Chondrocyte (in vitro differentiated cells): ENCODE measurements at regions not wholly inside any gene's neighbourhood (a gene's known extent, or its start where the extent isn't known, plus 50 kb on each side); places are given as distances from the start of the nearest gene placed in this dataset.
"Not testable (repeated sequence)": the region's sequence is repeated elsewhere in the genome, so short reads cannot be mapped to it uniquely, and the experiment has no call there.

Experiments
- DNase-seq: peaks from one replicate; pipeline ENCODE4 v3.0.0; 2021; ENCODE audit warnings: mixed read lengths, low spot score
- H3K27ac Mint-ChIP-seq: one replicate; pipeline ENCODE4 v1.8.0; 2021; ENCODE audit warnings: mild to moderate bottlenecking, moderate library complexity, mixed read lengths; ENCODE audit not compliant: unreplicated experiment
- H3K27me3 Mint-ChIP-seq: 2 replicates; pipeline ENCODE4 v1.8.0; 2021; ENCODE audit warnings: low read depth, mixed read lengths
- H3K36me3 Mint-ChIP-seq: 2 replicates; pipeline ENCODE4 v1.8.0; 2021; ENCODE audit warnings: low read depth, mixed read lengths
- H3K4me1 Mint-ChIP-seq: 2 replicates; pipeline ENCODE4 v1.8.0; 2021; ENCODE audit warnings: low read depth, mild to moderate bottlenecking, mixed read lengths
- H3K4me3 Mint-ChIP-seq: one replicate; pipeline ENCODE4 v1.8.0; 2021; ENCODE audit warnings: mild to moderate bottlenecking, moderate library complexity, mixed read lengths; ENCODE audit not compliant: unreplicated experiment
- H3K9me3 Mint-ChIP-seq: 2 replicates; pipeline ENCODE4 v1.8.0; 2021; ENCODE audit warnings: low read depth, mixed read lengths
- CTCF ChIP-seq: fragments of 200-600 bp; sonication (generic); IDR thresholded peaks from 2 replicates; pipeline ENCODE4 v1.5.0; 2021; ENCODE audit warnings: antibody characterized with exemption, mild to moderate bottlenecking, moderate library complexity

- DNase-seq: no peak
- Mint-ChIP-seq H3K27ac (no peak overlapping the region), H3K4me3 (no peak overlapping the region), H3K4me1 (peaks cover 4% of the 10 kb centered on the region), H3K36me3 (no peaks in the 10 kb centered on the region), H3K27me3 (peaks cover 19% of the 10 kb centered on the region), H3K9me3 (no peaks in the 10 kb centered on the region)
- no peak for TF ChIP-seq CTCF
Measured at GRCh38 chr5:18397891-18398290, 763.6 kb downstream of the TAF11L14 start.

GRCh38 chr5:18399461-18400327 is 765.4 kb downstream of the TAF11L14 start:
- peaks cover 12% of the 10 kb centered on the region for H3K27me3 Mint-ChIP-seq
- not testable (repeated sequence) for H3K4me3 Mint-ChIP-seq, H3K36me3 Mint-ChIP-seq, H3K27ac Mint-ChIP-seq, H3K9me3 Mint-ChIP-seq, DNase-seq, H3K4me1 Mint-ChIP-seq

- no peaks in the 10 kb centered on the region for H3K9me3 Mint-ChIP-seq
Measured at GRCh38 chr5:18403141-18403540, 768.9 kb downstream of the TAF11L14 start.

GRCh38 chr5:18403941-18404438 is 769.7 kb downstream of the TAF11L14 start:
- Mint-ChIP-seq H3K27ac (no peak overlapping the region), H3K4me3 (no peak overlapping the region), H3K9me3 (no peaks in the 10 kb centered on the region), H3K4me1 (no peaks in the 10 kb centered on the region), H3K36me3 (no peaks in the 10 kb centered on the region), H3K27me3 (peaks cover 6% of the 10 kb centered on the region)
- no peak for DNase-seq
- no peak for TF ChIP-seq CTCF

More at GRCh38 chr5:18403141-18403540, 768.9 kb downstream of the TAF11L14 start:
- Mint-ChIP-seq H3K27ac (no peak overlapping the region), H3K4me3 (no peak overlapping the region), H3K36me3 (no peaks in the 10 kb centered on the region), H3K27me3 (peaks cover 6% of the 10 kb centered on the region), H3K4me1 (no peaks in the 10 kb centered on the region)
- TF ChIP-seq CTCF: no peak
- no peak for DNase-seq

GRCh38 chr5:18420711-18421110 is 786.5 kb downstream of the TAF11L14 start:
- H3K4me1 Mint-ChIP-seq: no peaks in the 10 kb centered on the region
- no peak overlapping the region for H3K27ac Mint-ChIP-seq
- H3K36me3 Mint-ChIP-seq: no peaks in the 10 kb centered on the region
- no peak overlapping the region for H3K4me3 Mint-ChIP-seq
- peaks cover 12% of the 10 kb centered on the region for H3K27me3 Mint-ChIP-seq
- H3K9me3 Mint-ChIP-seq: peaks cover 6% of the 10 kb centered on the region
- DNase-seq: no peak
- no peak for TF ChIP-seq CTCF
